SK-N-SH treated with all-trans-retinoic acid at 6 μM for 48 hours (cell line): ENCODE measurements at regions not wholly inside any gene's neighbourhood (a gene's known extent, or its start where the extent isn't known, plus 50 kb on each side); places are given as distances from the start of the nearest gene placed in this dataset.
"Not testable (repeated sequence)": the region's sequence is repeated elsewhere in the genome, so short reads cannot be mapped to it uniquely, and the experiment has no call there.

Source experiments
- BACH2 ChIP-seq: fragments of 250-450 bp; sonication (Bioruptor Pico); IDR thresholded peaks from 2 replicates; pipeline ENCODE4 v1.9.0; 2021; ENCODE audit warnings: mild to moderate bottlenecking, borderline replicate concordance
- ISL1 ChIP-seq: fragments of 250-450 bp; sonication (Bioruptor Pico); IDR thresholded peaks from 2 replicates; pipeline ENCODE4 v2.1.2; 2022; ENCODE audit warnings: mild to moderate bottlenecking, moderate library complexity
- PATZ1 ChIP-seq: fragments of 250-450 bp; sonication (Bioruptor Pico); IDR thresholded peaks from 2 replicates; pipeline ENCODE4 v1.8.0; 2020; ENCODE audit warnings: mild to moderate bottlenecking, moderate library complexity, borderline replicate concordance
- RARB ChIP-seq: fragments of 250-450 bp; sonication (Bioruptor Pico); IDR thresholded peaks from 2 replicates; pipeline ENCODE4 v1.8.0; 2021; ENCODE audit warnings: mild to moderate bottlenecking, moderate library complexity
- TOX ChIP-seq: fragments of 250-450 bp; sonication (Bioruptor Pico); IDR thresholded peaks from 2 replicates; pipeline ENCODE4 v1.8.0; 2021; ENCODE audit warnings: mild to moderate bottlenecking, moderate library complexity, borderline replicate concordance
- TSHZ2 ChIP-seq: fragments of 250-450 bp; sonication (Bioruptor Pico); IDR thresholded peaks from 2 replicates; pipeline ENCODE4 v1.5.0; 2020; ENCODE audit warnings: mild to moderate bottlenecking, moderate library complexity
- ZFP3 ChIP-seq: fragments of 250-450 bp; sonication (Bioruptor Pico); IDR thresholded peaks from 2 replicates; pipeline ENCODE4 v1.5.0; 2020; ENCODE audit warnings: mild to moderate bottlenecking, moderate library complexity
- ZNF8 ChIP-seq: fragments of 450-650 bp; formaldehyde crosslinking; IDR thresholded peaks from 2 replicates; pipeline ENCODE4 v1.5.0; 2020; ENCODE audit warnings: mild to moderate bottlenecking, moderate library complexity

GRCh38 chr4:166212326-166212725 lies 339.3 kb downstream of the TLL1 start:
- not testable (repeated sequence) for TF ChIP-seq RARB (CRISPR knock-in tag); BACH2; ZNF8; TOX (CRISPR knock-in tag); ZFP3 (CRISPR knock-in tag); PATZ1 (CRISPR knock-in tag); ISL1 (CRISPR knock-in tag); TSHZ2 (CRISPR knock-in tag)
